Neural cell (in vitro differentiated cells): ENCODE measurements at regions not wholly inside any gene's neighbourhood (a gene's known extent, or its start where the extent isn't known, plus 50 kb on each side); places are given as distances from the start of the nearest gene placed in this dataset.

ENCODE experiments used
- H2AFZ ChIP-seq: fragments of 200-600, 300-800 bp; sonication (generic), shearing (Covaris generic); 2 replicates; pipeline ENCODE4 v1.6.0; 2014; ENCODE audit warnings: low read depth, mild to moderate bottlenecking, antibody characterized with exemption, low read length, moderate library complexity
- H3F3A ChIP-seq: fragments of 200-600 bp; shearing (Covaris generic); 2 replicates; pipeline ENCODE4 v1.6.1; 2016; ENCODE audit warnings: mild to moderate bottlenecking, moderate library complexity, mixed read lengths, antibody characterized with exemption, low read length; ENCODE audit not compliant: insufficient read depth, poor library complexity, severe bottlenecking
- H3K27ac ChIP-seq: fragments of 200-600, 300-800 bp; sonication (generic), shearing (Covaris generic); 2 replicates; pipeline ENCODE4 v1.5.1; 2014; ENCODE audit warnings: mild to moderate bottlenecking, low read length, moderate library complexity
- H3K27me3 ChIP-seq: fragments of 300-800, 200-600 bp; sonication (generic), shearing (Covaris generic); 2 replicates; pipeline ENCODE4 v1.6.0; 2014; ENCODE audit warnings: mild to moderate bottlenecking, low read depth, low read length, moderate library complexity; ENCODE audit not compliant: insufficient read depth
- H3K36me3 ChIP-seq: fragments of 300-800, 200-600 bp; sonication (generic), shearing (Covaris generic); 2 replicates; pipeline ENCODE4 v1.5.1; 2014; ENCODE audit warnings: mild to moderate bottlenecking, antibody characterized with exemption, low read length, moderate library complexity; ENCODE audit not compliant: insufficient read depth
- H3K4me2 ChIP-seq: fragments of 300-800, 200-600 bp; sonication (generic), shearing (Covaris generic); 2 replicates; pipeline ENCODE4 v1.6.0; 2014; ENCODE audit warnings: mild to moderate bottlenecking, low read length
- H3K4me3 ChIP-seq: fragments of 300-800, 200-600 bp; sonication (generic), shearing (Covaris generic); 2 replicates; pipeline ENCODE4 v1.5.1; 2014; ENCODE audit warnings: mild to moderate bottlenecking, low read length, moderate library complexity
- H3K79me2 ChIP-seq: fragments of 200-600 bp; shearing (Covaris generic); replicated peaks from 2 replicates; pipeline ENCODE4 v1.6.0; 2014; ENCODE audit warnings: mild to moderate bottlenecking, low read length, moderate library complexity; ENCODE audit not compliant: insufficient read depth
- H3K9ac ChIP-seq: fragments of 300-800, 200-600 bp; sonication (generic), shearing (Covaris generic); 2 replicates; pipeline ENCODE4 v1.6.1; 2016; ENCODE audit warnings: mild to moderate bottlenecking, low read length, mixed read lengths
- H3K9me2 ChIP-seq: fragments of 200-600 bp; shearing (Covaris generic); 2 replicates; pipeline ENCODE4 v1.6.1; 2016; ENCODE audit warnings: mild to moderate bottlenecking, low read length, mixed read lengths; ENCODE audit not compliant: insufficient read depth
- H3K9me3 ChIP-seq: fragments of 200-600, 300-800 bp; sonication (generic), shearing (Covaris generic); 2 replicates; pipeline ENCODE4 v1.6.1; 2016; ENCODE audit warnings: mild to moderate bottlenecking, mixed run types, low read length, moderate library complexity, mixed read lengths
- H4K20me1 ChIP-seq: fragments of 200-600 bp; shearing (Covaris generic); 2 replicates; pipeline ENCODE4 v1.6.1; 2016; ENCODE audit warnings: mild to moderate bottlenecking, mixed run types; ENCODE audit not compliant: insufficient read depth
- EP300 ChIP-seq: fragments of 450-650 bp; conservative IDR thresholded peaks from 2 replicates; pipeline ENCODE4 v1.6.1; 2014; ENCODE audit warnings: antibody characterized with exemption, mild to moderate bottlenecking, moderate library complexity; ENCODE audit not compliant: poor library complexity, severe bottlenecking
- EZH2 ChIP-seq: fragments of 200-600, 300-800 bp; shearing (Covaris generic), sonication (generic); IDR thresholded peaks from 2 replicates; pipeline ENCODE4 v1.6.1; 2014; ENCODE audit warnings: antibody characterized with exemption, low read length, borderline replicate concordance, mild to moderate bottlenecking; ENCODE audit not compliant: insufficient read depth, poor library complexity, severe bottlenecking
- MXI1 ChIP-seq: fragments of 450-650 bp; conservative IDR thresholded peaks from 2 replicates; pipeline ENCODE4 v1.6.1; 2014; ENCODE audit warnings: antibody characterized with exemption, mild to moderate bottlenecking; ENCODE audit not compliant: poor library complexity, severe bottlenecking
- POLR2AphosphoS5 ChIP-seq: IDR thresholded peaks from 2 replicates; pipeline ENCODE4 v1.6.1; 2012
- RAD21 ChIP-seq: fragments of 450-650 bp; conservative IDR thresholded peaks from 2 replicates; pipeline ENCODE4 v1.6.1; 2014; ENCODE audit warnings: antibody characterized with exemption, mild to moderate bottlenecking, moderate library complexity
- SMC3 ChIP-seq: fragments of 450-650 bp; conservative IDR thresholded peaks from 2 replicates; pipeline ENCODE4 v1.6.1; 2014; ENCODE audit warnings: antibody characterized with exemption, mild to moderate bottlenecking, moderate library complexity; ENCODE audit not compliant: poor library complexity
- TAF1 ChIP-seq: IDR thresholded peaks from 2 replicates; pipeline ENCODE4 v1.6.1; 2012; ENCODE audit warnings: low read depth
- TF ChIP-seq, protein P1 (sequence below): IDR thresholded peaks from 2 replicates; pipeline ENCODE4 v1.6.1; 2012; ENCODE audit warnings: borderline replicate concordance
- TF ChIP-seq, protein P2 (sequence below): fragments of 450-650 bp; IDR thresholded peaks from 2 replicates; pipeline ENCODE4 v1.5.1; 2014; ENCODE audit warnings: antibody characterized with exemption, mild to moderate bottlenecking, moderate library complexity; ENCODE audit not compliant: poor library complexity, severe bottlenecking

DNA sequence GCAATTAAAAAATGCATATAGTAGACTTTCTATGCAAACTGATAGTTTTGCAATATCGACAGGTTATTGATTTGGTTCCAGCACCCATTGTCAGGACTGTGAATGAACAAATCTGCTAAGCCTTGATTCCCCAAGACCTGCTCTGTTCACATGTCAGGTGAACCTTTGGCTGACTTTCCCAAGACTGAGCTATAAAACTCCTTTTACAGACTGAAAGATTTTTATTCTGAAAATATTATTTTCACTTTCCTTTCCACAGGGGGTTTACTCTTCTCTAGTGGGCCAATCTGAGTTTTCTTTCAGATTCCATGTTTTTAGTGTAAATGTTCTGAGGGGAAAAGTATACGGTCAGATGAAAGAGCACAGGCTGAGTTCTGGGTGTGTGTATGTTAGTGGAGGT, 199.2 kb upstream of the BMPER start:
- TF ChIP-seq EZH2 (no peak), TAF1 (no peak), SMC3 (no peak), EP300 (no peak), RAD21 (no peak), MXI1 (no peak), POLR2AphosphoS5 (no peak)
- TF ChIP-seq, protein P1, sequence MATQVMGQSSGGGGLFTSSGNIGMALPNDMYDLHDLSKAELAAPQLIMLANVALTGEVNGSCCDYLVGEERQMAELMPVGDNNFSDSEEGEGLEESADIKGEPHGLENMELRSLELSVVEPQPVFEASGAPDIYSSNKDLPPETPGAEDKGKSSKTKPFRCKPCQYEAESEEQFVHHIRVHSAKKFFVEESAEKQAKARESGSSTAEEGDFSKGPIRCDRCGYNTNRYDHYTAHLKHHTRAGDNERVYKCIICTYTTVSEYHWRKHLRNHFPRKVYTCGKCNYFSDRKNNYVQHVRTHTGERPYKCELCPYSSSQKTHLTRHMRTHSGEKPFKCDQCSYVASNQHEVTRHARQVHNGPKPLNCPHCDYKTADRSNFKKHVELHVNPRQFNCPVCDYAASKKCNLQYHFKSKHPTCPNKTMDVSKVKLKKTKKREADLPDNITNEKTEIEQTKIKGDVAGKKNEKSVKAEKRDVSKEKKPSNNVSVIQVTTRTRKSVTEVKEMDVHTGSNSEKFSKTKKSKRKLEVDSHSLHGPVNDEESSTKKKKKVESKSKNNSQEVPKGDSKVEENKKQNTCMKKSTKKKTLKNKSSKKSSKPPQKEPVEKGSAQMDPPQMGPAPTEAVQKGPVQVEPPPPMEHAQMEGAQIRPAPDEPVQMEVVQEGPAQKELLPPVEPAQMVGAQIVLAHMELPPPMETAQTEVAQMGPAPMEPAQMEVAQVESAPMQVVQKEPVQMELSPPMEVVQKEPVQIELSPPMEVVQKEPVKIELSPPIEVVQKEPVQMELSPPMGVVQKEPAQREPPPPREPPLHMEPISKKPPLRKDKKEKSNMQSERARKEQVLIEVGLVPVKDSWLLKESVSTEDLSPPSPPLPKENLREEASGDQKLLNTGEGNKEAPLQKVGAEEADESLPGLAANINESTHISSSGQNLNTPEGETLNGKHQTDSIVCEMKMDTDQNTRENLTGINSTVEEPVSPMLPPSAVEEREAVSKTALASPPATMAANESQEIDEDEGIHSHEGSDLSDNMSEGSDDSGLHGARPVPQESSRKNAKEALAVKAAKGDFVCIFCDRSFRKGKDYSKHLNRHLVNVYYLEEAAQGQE, result no peak
- TF ChIP-seq, protein P2, sequence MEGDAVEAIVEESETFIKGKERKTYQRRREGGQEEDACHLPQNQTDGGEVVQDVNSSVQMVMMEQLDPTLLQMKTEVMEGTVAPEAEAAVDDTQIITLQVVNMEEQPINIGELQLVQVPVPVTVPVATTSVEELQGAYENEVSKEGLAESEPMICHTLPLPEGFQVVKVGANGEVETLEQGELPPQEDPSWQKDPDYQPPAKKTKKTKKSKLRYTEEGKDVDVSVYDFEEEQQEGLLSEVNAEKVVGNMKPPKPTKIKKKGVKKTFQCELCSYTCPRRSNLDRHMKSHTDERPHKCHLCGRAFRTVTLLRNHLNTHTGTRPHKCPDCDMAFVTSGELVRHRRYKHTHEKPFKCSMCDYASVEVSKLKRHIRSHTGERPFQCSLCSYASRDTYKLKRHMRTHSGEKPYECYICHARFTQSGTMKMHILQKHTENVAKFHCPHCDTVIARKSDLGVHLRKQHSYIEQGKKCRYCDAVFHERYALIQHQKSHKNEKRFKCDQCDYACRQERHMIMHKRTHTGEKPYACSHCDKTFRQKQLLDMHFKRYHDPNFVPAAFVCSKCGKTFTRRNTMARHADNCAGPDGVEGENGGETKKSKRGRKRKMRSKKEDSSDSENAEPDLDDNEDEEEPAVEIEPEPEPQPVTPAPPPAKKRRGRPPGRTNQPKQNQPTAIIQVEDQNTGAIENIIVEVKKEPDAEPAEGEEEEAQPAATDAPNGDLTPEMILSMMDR, result no peak
- Histone ChIP-seq H3K9me2 (no peaks in the 10 kb centered on the region), H3K9ac (no peak overlapping the region), H3K4me3 (no peak overlapping the region), H3K4me2 (no peak overlapping the region), H3K9me3 (no peaks in the 10 kb centered on the region), H3K36me3 (no peaks in the 10 kb centered on the region), H3K79me2 (no peaks in the 10 kb centered on the region), H2AFZ (no peak overlapping the region), H4K20me1 (no peaks in the 10 kb centered on the region), H3F3A (no peaks in the 10 kb centered on the region), H3K27me3 (no peaks in the 10 kb centered on the region), H3K27ac (no peak overlapping the region)

DNA sequence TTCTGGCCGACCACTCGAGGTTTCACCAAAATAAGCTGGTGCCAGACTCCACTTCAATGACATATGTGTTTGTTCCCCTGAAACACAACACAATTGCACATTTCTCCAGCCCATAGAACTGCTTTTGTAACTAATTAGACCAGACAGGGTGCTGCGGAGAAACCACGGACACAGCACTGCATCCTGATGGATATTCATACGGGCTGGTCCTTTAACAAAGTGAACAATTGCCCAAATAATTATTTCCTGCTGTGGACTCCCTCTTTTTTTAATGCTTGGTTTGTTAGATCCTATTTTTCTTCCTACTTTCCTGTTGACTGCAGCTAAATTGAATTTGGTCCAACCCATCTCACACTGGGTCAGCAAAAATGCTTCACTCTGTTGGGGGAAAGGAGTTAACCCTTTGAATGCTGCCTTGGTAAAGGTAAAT, 198.6 kb upstream of the BMPER start:
- TF ChIP-seq RAD21, result no peak
- no peak for TF ChIP-seq MXI1
- no peak for TF ChIP-seq POLR2AphosphoS5
- TF ChIP-seq, protein P2, result no peak
- TF ChIP-seq EP300, result no peak
- TF ChIP-seq EZH2, result no peak
- H3K9me3 ChIP-seq, result no peaks in the 10 kb centered on the region
- H3K9ac ChIP-seq, result no peak overlapping the region
- no peak overlapping the region for H3K4me3 ChIP-seq
- no peaks in the 10 kb centered on the region for H4K20me1 ChIP-seq
- H3F3A ChIP-seq, result no peaks in the 10 kb centered on the region
- H3K27ac ChIP-seq, result no peak overlapping the region
- H3K4me2 ChIP-seq, result no peak overlapping the region
- no peaks in the 10 kb centered on the region for H3K27me3 ChIP-seq
- H3K9me2 ChIP-seq, result no peaks in the 10 kb centered on the region
- no peaks in the 10 kb centered on the region for H3K79me2 ChIP-seq
- no peaks in the 10 kb centered on the region for H3K36me3 ChIP-seq
- no peak overlapping the region for H2AFZ ChIP-seq
